A549 (cell line): ENCODE measurements at regions not wholly inside any gene's neighbourhood (a gene's known extent, or its start where the extent isn't known, plus 50 kb on each side); places are given as distances from the start of the nearest gene placed in this dataset.
"Not testable (repeated sequence)": the region's sequence is repeated elsewhere in the genome, so short reads cannot be mapped to it uniquely, and the experiment has no call there.

Experiments used
- ATAC-seq, 2 experiments: fragments of 200-7000 bp in 1 of 2; fragments of >200 bp in 1 of 2; cut with Nextera tagmentation in 1 of 2; cut with Tn5 transposase in 1 of 2; 3 replicates each; pipeline versions ENCODE4 v1.8.0 to v1.9.1; 2018 to 2020; ENCODE audit warnings: mild to moderate bottlenecking in 1 of 2, moderate library complexity in 1 of 2
- CTCF ChIA-PET: fragments of 300-600 bp; sonication (Branson Sonifier 250); formaldehyde crosslinking; extraction: SDS; loops from one replicate; lab custom pipeline; 2021; ENCODE audit warnings: antibody characterized with exemption, inconsistent platforms; lab: Yijun Ruan, JAX
- POLR2A ChIA-PET: fragments of 350-600 bp; formaldehyde crosslinking; extraction: SDS; loops from one replicate; lab custom pipeline; 2021; ENCODE audit warnings: antibody characterized with exemption, inconsistent platforms; lab: Yijun Ruan, JAX
- DNase-seq, 2 experiments: peaks; one replicate each; pipeline versions ENCODE4 v3.0.0 to v3.0.0-alpha.2; 2011 to 2016; ENCODE audit warnings: low read depth in 1 of 2, low spot score in 1 of 2
- FAIRE-seq: peaks from 2 replicates; lab custom pipeline; 2011; peaks lifted over from hg19 to GRCh38; lab: Jason Lieb, UNC
- H3K27ac ChIP-seq, 2 experiments: fragments of >200 bp; sonication (Bioruptor Twin); formaldehyde crosslinking; 3 replicates each; pipeline ENCODE4 v1.5.1; 2016 to 2017
- H3K4me1 ChIP-seq: fragments of >200 bp; sonication (Bioruptor Twin); formaldehyde crosslinking; 3 replicates; pipeline ENCODE4 v1.6.1; 2016
- H3K4me2 ChIP-seq: fragments of >200 bp; sonication (Bioruptor Twin); formaldehyde crosslinking; 3 replicates; pipeline ENCODE4 v1.6.1; 2016
- H3K4me3 ChIP-seq: fragments of >200 bp; sonication (Bioruptor Twin); formaldehyde crosslinking; 3 replicates; pipeline ENCODE4 v1.5.1; 2016
- H3K9me3 ChIP-seq: fragments of >200 bp; sonication (Bioruptor Twin); formaldehyde crosslinking; 3 replicates; pipeline ENCODE4 v1.6.1; 2016
- FOSL2 ChIP-seq, 2 experiments: fragments of 450-650 bp in 1 of 2; fragments of >200 bp in 1 of 2; sonication (Bioruptor Twin) in 1 of 2; formaldehyde crosslinking; IDR thresholded peaks; 2 replicates each; pipeline versions ENCODE4 v1.5.0 to v1.6.1; 2016 to 2020; ENCODE audit warnings: mild to moderate bottlenecking in 1 of 2, moderate library complexity in 1 of 2
- MAFK ChIP-seq: fragments of 450-650 bp; IDR thresholded peaks from 2 replicates; pipeline ENCODE4 v1.6.1; 2014; ENCODE audit not compliant: partially characterized antibody
- WGBS: methylation state at CpG from one replicate; pipeline ENCODE4 v1.1.6; 2017; ENCODE audit errors: missing lambda C conversion rate; 5-methylcytosine and 5-hydroxymethylcytosine counted together

- H3K27ac ChIP-seq, CTCF ChIA-PET, H3K4me1 ChIP-seq, FAIRE-seq, POLR2A ChIA-PET, H3K9me3 ChIP-seq, DNase-seq, H3K4me3 ChIP-seq, H3K4me2 ChIP-seq, ATAC-seq: not testable (repeated sequence)
- WGBS, result 46% methylated on average over 4 of the region's 11 CpGs
Observed at GRCh38 chr16:22572331-22573224, 61.9 kb downstream of the NPIPB5 start.

- H3K9me3 ChIP-seq, H3K27ac ChIP-seq, DNase-seq, CTCF ChIA-PET, FAIRE-seq, H3K4me2 ChIP-seq, H3K4me3 ChIP-seq, H3K4me1 ChIP-seq, POLR2A ChIA-PET: not testable (repeated sequence)
- no CpG with 5 or more reads among the region's 26 CpGs for WGBS
- ATAC-seq, result peak; percentile 95 to 99
Observed at GRCh38 chr16:22573225-22573530, 62.5 kb downstream of the NPIPB5 start.

GRCh38 chr16:22576506-22576905 lies 65.8 kb downstream of the NPIPB5 start:
- H3K9me3 ChIP-seq, H3K4me1 ChIP-seq, H3K4me2 ChIP-seq, CTCF ChIA-PET, ATAC-seq, FAIRE-seq, DNase-seq, H3K27ac ChIP-seq, POLR2A ChIA-PET, H3K4me3 ChIP-seq: not testable (repeated sequence)
- 45% methylated on average over 6 of the region's 6 CpGs for WGBS

DNA sequence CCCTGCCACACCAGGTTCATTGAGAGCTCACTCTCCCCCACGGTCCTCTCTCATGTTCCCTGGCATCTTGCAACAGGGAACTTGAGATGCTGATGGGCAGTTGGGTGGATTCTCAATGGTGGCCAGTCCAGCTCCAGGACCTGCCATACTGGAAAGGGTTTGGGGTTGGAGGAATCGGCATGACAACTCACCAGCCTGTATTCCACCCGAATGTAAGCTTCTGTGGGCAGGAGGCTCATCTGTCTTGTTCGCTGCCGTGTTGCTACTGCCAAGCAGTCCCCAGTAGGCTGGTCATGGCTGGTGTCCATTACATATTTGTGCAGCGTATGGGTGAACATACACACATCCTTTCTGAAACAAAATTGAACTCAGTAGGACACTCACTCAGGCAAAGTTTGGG lies 72.5 kb downstream of the NPIPB5 start:
- POLR2A ChIA-PET, H3K27ac ChIP-seq, CTCF ChIA-PET, H3K4me3 ChIP-seq, H3K9me3 ChIP-seq, DNase-seq, ATAC-seq, FAIRE-seq, H3K4me1 ChIP-seq, H3K4me2 ChIP-seq: not testable (repeated sequence)
- WGBS, result 55% methylated on average over 4 of the region's 6 CpGs

- H3K4me3 ChIP-seq, DNase-seq, H3K4me1 ChIP-seq, ATAC-seq, H3K9me3 ChIP-seq, CTCF ChIA-PET, H3K4me2 ChIP-seq, POLR2A ChIA-PET, FAIRE-seq, H3K27ac ChIP-seq: not testable (repeated sequence)
- 67% methylated on average over 1 of the region's 3 CpGs for WGBS
Observed at GRCh38 chr16:22584459-22584858, 73.8 kb downstream of the NPIPB5 start.

DNA sequence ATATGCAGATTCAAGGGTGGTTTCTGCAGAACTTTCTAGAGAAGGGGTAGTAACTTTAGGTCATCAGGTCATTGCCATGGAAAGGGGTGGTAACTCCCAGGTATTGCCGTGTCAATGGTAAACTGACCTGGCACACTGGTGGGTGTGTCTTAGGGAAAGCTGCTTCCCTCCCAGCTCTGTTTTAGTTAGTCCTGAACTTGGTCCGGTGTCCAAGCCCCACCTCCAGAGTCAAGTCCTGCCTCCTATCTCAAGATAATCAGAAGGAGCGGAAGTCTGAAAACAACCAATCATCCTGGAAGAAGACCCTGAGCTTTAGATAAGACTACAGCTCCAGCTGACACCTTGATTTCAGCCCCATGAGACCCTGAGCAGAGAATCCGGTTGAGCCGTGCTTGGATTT lies 74.2 kb downstream of the NPIPB5 start:
- H3K4me2 ChIP-seq, DNase-seq, H3K4me1 ChIP-seq, POLR2A ChIA-PET, FAIRE-seq, H3K9me3 ChIP-seq, H3K27ac ChIP-seq, H3K4me3 ChIP-seq, CTCF ChIA-PET: not testable (repeated sequence)
- peak; percentile 65 to 76 for ATAC-seq
- WGBS, result no CpG with 5 or more reads among the region's 5 CpGs

GRCh38 chr16:22585431-22585830 lies 74.7 kb downstream of the NPIPB5 start:
- H3K27ac ChIP-seq, result peak overlapping the region in 1 of 2 experiments; percentile 73; a peak in 1 of 6 replicates
- H3K4me1 ChIP-seq; CTCF ChIA-PET; H3K4me2 ChIP-seq; POLR2A ChIA-PET; H3K4me3 ChIP-seq; TF ChIP-seq FOSL2 (IDR thresholded peaks at IDR 0.05): not testable (repeated sequence)
- ATAC-seq, result peak; percentile 90 to 95
- DNase-seq, result peak in 1 of 2 experiments; percentile 68
- peak; percentile 46 for TF ChIP-seq FOSL2 (CRISPR knock-in tag; IDR thresholded peaks at IDR 0.05)
- peak; percentile 70 for TF ChIP-seq MAFK
- TF ChIP-seq, all 56 proteins: peak for 2; not testable (repeated sequence) for 54
- not testable (repeated sequence) for FAIRE-seq, H3K9me3 ChIP-seq
- WGBS, result 24% methylated on average over 3 of the region's 3 CpGs

DNA sequence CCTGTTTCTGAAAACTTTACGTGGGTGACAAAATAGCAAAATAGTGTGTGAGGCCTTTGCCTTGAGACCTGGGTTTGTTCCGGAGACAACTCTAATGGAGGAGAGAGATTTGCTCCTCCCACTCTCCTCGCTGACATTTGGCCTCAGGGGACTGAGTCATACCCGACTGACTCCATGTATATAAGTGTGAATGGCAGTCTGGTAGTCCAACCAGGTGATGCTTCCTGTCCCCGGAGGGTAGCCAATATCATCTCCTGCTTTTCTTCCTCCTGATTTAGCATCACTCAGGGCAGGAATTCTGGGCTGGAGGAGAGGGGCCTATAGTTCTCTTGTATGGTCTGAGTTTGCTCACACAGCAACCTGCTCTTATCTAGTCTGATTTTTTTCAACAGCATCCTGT lies 76.0 kb downstream of the NPIPB5 start:
- 33% methylated on average over 1 of the region's 5 CpGs for whole genome bisulfite sequencing
- FAIRE-seq, H3K9me3 ChIP-seq, H3K4me3 ChIP-seq, H3K4me2 ChIP-seq, POLR2A ChIA-PET, DNase-seq, H3K27ac ChIP-seq, H3K4me1 ChIP-seq, CTCF ChIA-PET: not testable (repeated sequence)
- peak; percentile 58 to 72; a peak in 4 of 6 replicates for ATAC-seq

GRCh38 chr16:22589757-22590156 lies 79.1 kb downstream of the NPIPB5 start:
- POLR2A ChIA-PET, H3K4me2 ChIP-seq, H3K27ac ChIP-seq, H3K4me3 ChIP-seq, FAIRE-seq, CTCF ChIA-PET, H3K4me1 ChIP-seq, DNase-seq, ATAC-seq, H3K9me3 ChIP-seq: not testable (repeated sequence)
- WGBS, result 84% methylated on average over 4 of the region's 4 CpGs

DNA sequence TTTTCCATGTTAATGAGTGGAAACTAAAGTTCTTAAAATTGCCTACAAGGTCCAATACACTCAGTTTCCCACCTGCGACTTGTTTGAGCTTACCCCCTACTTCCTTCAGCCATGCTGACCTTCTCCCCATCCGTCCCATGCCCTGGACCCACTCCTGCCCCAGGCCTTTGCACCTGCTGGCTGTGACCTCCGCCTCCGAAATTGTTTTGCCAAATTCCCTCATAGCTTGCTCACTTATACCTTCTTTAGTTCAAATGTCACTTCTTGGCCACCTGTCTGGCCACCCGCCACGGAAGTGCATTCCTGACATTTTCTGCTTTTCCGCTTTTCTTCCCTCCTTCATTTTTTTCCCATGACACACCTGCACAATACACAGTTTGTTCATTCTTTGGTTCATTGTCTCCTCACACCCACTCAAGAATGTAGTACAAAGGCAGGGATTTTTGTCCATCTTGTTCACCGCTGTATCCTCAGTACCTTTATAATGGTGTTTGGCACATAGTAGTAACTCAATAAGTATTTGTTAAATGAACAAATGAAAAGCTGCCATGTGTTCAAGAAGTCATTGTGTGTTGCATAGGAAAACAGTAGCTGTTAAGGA lies 85.9 kb downstream of the NPIPB5 start:
- WGBS, result no CpG with 5 or more reads among the region's 8 CpGs
- FAIRE-seq, H3K27ac ChIP-seq, DNase-seq, H3K9me3 ChIP-seq, ATAC-seq, POLR2A ChIA-PET, CTCF ChIA-PET, H3K4me3 ChIP-seq, H3K4me2 ChIP-seq, H3K4me1 ChIP-seq: not testable (repeated sequence)

- WGBS, result 65% methylated on average over 6 of the region's 11 CpGs
- H3K4me2 ChIP-seq, ATAC-seq, CTCF ChIA-PET, DNase-seq, POLR2A ChIA-PET, FAIRE-seq, H3K9me3 ChIP-seq, H3K4me3 ChIP-seq, H3K27ac ChIP-seq, H3K4me1 ChIP-seq: not testable (repeated sequence)
Observed at GRCh38 chr16:22603744-22604143, 93.1 kb downstream of the NPIPB5 start.
